ENCODE measurements at regions not wholly inside any gene's neighbourhood (a gene's known extent, or its start where the extent isn't known, plus 50 kb on each side); places are given as distances from the start of the nearest gene placed in this dataset.

GRCh38 chr4:162360369-162361149, 196.8 kb upstream of the FSTL5 start:
- TF ChIP-seq, protein P1, sequence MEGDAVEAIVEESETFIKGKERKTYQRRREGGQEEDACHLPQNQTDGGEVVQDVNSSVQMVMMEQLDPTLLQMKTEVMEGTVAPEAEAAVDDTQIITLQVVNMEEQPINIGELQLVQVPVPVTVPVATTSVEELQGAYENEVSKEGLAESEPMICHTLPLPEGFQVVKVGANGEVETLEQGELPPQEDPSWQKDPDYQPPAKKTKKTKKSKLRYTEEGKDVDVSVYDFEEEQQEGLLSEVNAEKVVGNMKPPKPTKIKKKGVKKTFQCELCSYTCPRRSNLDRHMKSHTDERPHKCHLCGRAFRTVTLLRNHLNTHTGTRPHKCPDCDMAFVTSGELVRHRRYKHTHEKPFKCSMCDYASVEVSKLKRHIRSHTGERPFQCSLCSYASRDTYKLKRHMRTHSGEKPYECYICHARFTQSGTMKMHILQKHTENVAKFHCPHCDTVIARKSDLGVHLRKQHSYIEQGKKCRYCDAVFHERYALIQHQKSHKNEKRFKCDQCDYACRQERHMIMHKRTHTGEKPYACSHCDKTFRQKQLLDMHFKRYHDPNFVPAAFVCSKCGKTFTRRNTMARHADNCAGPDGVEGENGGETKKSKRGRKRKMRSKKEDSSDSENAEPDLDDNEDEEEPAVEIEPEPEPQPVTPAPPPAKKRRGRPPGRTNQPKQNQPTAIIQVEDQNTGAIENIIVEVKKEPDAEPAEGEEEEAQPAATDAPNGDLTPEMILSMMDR (IDR thresholded peaks at IDR 0.05; ENCODE audit: insufficient read depth, low read length, poor library complexity, severe bottlenecking): no peak
- TF ChIP-seq EZH2phosphoT487 (conservative IDR thresholded peaks at IDR 0.05; ENCODE audit: low read length): no peak

Data from SU-DHL-6 (cell line).